OCI-LY3 (cell line): ENCODE measurements at regions not wholly inside any gene's neighbourhood (a gene's known extent, or its start where the extent isn't known, plus 50 kb on each side); places are given as distances from the start of the nearest gene placed in this dataset.

Experiments used
- H2AFZ ChIP-seq: fragments of 200-600, 300-600 bp; shearing (Covaris generic); 2 replicates; pipeline ENCODE4 v1.6.0; 2014; ENCODE audit warnings: antibody characterized with exemption, low read depth, low read length
- H3K27ac ChIP-seq: fragments of 200-600, 300-600 bp; sonication (generic); 2 replicates; pipeline ENCODE4 v1.5.1; 2014; ENCODE audit warnings: mild to moderate bottlenecking, low read length, moderate library complexity, mixed read lengths
- H3K27me3 ChIP-seq: fragments of 200-600, 300-600 bp; sonication (generic); 2 replicates; pipeline ENCODE4 v1.6.1; 2014; ENCODE audit warnings: low read depth, low read length, mixed read lengths
- H3K36me3 ChIP-seq: fragments of 200-600, 300-600 bp; sonication (generic); replicated peaks from 2 replicates; pipeline ENCODE3; 2014; ENCODE audit warnings: low read depth, low read length, mixed read lengths
- H3K4me1 ChIP-seq: fragments of 300-600, 200-600 bp; sonication (generic); 2 replicates; pipeline ENCODE4 v1.6.1; 2014; ENCODE audit warnings: low read length, mixed read lengths
- H3K4me2 ChIP-seq: fragments of 200-600, 300-600 bp; sonication (generic); 2 replicates; pipeline ENCODE4 v1.6.1; 2014; ENCODE audit warnings: low read length, mixed read lengths
- H3K4me3 ChIP-seq: fragments of 300-600, 200-600 bp; sonication (generic); 2 replicates; pipeline ENCODE4 v1.5.1; 2014; ENCODE audit warnings: antibody characterized with exemption, mild to moderate bottlenecking, low read length, moderate library complexity
- H3K79me2 ChIP-seq: fragments of 300-600, 200-600 bp; shearing (Covaris generic); 2 replicates; pipeline ENCODE4 v1.6.1; 2014; ENCODE audit warnings: mild to moderate bottlenecking, low read length, mixed read lengths
- H3K9ac ChIP-seq: fragments of 300-600, 200-600 bp; shearing (Covaris generic); 2 replicates; pipeline ENCODE4 v1.6.0; 2014; ENCODE audit warnings: mild to moderate bottlenecking, low read length, moderate library complexity
- H3K9me3 ChIP-seq: fragments of 200-600, 300-600 bp; shearing (Covaris generic); 2 replicates; pipeline ENCODE4 v1.6.1; 2014; ENCODE audit warnings: low read length, mixed read lengths; ENCODE audit not compliant: insufficient read depth
- H4K20me1 ChIP-seq: fragments of 200-600, 300-600 bp; sonication (generic); 2 replicates; pipeline ENCODE4 v1.6.1; 2016; ENCODE audit warnings: low read length, mixed read lengths; ENCODE audit not compliant: insufficient read depth
- CTCF ChIP-seq: fragments of 200-600, 300-600 bp; sonication (generic); IDR thresholded peaks from 2 replicates; pipeline ENCODE4 v1.5.1; 2014; ENCODE audit warnings: antibody characterized with exemption, low read length, low read depth
- EZH2phosphoT487 ChIP-seq: fragments of 200-600 bp; shearing (Covaris generic); IDR thresholded peaks from 2 replicates; pipeline ENCODE4 v1.6.1; 2018; ENCODE audit warnings: antibody characterized with exemption, mixed run types, low read depth

DNA sequence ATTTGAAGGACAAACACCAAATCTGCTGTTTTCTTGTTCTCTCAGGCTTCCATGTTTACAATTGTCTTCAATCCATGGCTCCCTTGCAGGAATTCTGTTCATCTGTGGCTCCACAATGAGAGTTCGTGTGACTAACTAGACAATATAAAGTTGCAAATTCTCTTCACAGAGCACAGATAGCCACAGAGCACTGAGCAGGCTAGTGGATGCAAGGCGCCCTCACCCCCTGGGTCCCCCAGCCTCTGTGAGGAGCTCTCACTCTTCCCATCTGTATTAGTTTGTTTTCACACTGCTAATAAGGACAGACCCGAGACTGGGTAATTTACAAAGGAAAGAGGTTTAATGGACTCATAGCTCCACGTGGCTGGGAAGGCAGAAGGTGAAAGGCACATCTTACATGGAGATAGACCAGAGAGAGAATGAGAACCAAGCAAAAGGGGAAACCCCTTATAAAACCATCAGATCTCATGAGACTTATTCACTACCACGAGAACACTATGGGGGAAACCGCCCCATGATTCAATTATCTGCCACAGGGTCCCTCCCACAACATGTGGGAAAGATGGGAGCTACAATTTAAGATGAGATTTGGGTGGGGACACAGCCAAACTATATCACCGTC is 82.5 kb upstream of the STX18 start:
- no peak overlapping the region for H2AFZ ChIP-seq
- peaks cover 18% of the 10 kb centered on the region for H3K36me3 ChIP-seq
- H3K27ac ChIP-seq, result no peak overlapping the region
- H3K79me2 ChIP-seq, result no peaks in the 10 kb centered on the region
- H3K4me2 ChIP-seq, result peak overlapping the region; percentile 16; the same call in 1 of the 2 replicates
- H3K9ac ChIP-seq, result no peak overlapping the region
- no peak for TF ChIP-seq CTCF
- TF ChIP-seq EZH2phosphoT487, result no peak
- no peak overlapping the region for H3K4me3 ChIP-seq
- peaks cover 23% of the 10 kb centered on the region for H3K4me1 ChIP-seq
- no peaks in the 10 kb centered on the region for H3K27me3 ChIP-seq
- H3K9me3 ChIP-seq, result 0 out of 2 replicates have a peak, but pooled peaks cover 3% of the 10 kb centered on the region
- H4K20me1 ChIP-seq, result no peaks in the 10 kb centered on the region

DNA sequence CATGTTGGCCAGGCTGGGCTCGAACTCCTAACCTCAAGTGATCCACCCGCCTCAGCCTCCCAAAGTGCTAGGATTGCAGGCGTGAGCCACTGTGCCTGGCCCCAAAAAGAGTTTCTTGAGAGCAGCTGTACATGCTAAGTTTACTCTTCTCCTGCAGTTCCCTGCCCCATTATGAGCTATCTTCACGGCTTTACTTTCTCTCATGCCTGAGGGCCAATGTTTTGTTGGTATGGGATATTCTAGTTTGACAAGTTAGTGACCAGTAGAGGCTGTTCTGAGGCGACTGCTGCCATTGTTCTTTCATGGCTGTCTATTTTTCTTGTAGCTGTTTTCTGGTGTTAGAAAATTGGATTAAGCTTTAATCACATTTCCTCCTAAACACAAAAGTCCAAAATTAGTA is 78.0 kb upstream of the STX18 start:
- no peak overlapping the region for H3K27ac ChIP-seq
- H3K36me3 ChIP-seq, result peaks cover 5% of the 10 kb centered on the region
- TF ChIP-seq CTCF (no peak), EZH2phosphoT487 (no peak)
- no peaks in the 10 kb centered on the region for H3K27me3 ChIP-seq
- H3K9me3 ChIP-seq, result no peaks in the 10 kb centered on the region
- H3K4me3 ChIP-seq, result no peak overlapping the region
- no peaks in the 10 kb centered on the region for H4K20me1 ChIP-seq
- H3K4me2 ChIP-seq, result no peak overlapping the region
- no peak overlapping the region for H3K9ac ChIP-seq
- H3K79me2 ChIP-seq, result no peaks in the 10 kb centered on the region
- H2AFZ ChIP-seq, result no peak overlapping the region
- peaks cover 9% of the 10 kb centered on the region for H3K4me1 ChIP-seq

DNA sequence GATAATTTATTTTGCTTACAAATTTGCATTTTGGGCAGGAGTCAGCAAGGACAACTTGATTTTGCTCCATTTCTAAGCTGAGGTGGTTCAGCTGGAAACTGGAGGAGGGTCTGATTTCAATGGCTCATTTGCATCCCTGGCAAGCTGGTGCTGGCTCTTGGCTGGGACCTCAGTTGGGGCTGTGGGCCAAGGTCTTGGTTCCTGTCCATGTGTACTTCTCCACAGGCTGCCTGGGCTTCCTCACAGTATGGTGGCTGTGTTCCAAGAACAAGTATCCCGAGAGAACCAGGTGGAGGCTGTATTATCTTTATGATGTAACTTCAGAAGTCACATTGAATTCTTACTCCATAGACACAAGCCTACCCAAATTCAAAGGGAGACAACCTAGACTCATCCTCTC is 77.0 kb upstream of the STX18 start:
- TF ChIP-seq EZH2phosphoT487 (no peak), CTCF (no peak)
- no peak overlapping the region for H3K9ac ChIP-seq
- no peak overlapping the region for H3K4me2 ChIP-seq
- no peaks in the 10 kb centered on the region for H4K20me1 ChIP-seq
- no peaks in the 10 kb centered on the region for H3K9me3 ChIP-seq
- no peak overlapping the region for H2AFZ ChIP-seq
- H3K79me2 ChIP-seq, result no peaks in the 10 kb centered on the region
- no peak overlapping the region for H3K27ac ChIP-seq
- no peaks in the 10 kb centered on the region for H3K36me3 ChIP-seq
- H3K4me3 ChIP-seq, result no peak overlapping the region
- H3K27me3 ChIP-seq, result no peaks in the 10 kb centered on the region
- no peaks in the 10 kb centered on the region for H3K4me1 ChIP-seq

DNA sequence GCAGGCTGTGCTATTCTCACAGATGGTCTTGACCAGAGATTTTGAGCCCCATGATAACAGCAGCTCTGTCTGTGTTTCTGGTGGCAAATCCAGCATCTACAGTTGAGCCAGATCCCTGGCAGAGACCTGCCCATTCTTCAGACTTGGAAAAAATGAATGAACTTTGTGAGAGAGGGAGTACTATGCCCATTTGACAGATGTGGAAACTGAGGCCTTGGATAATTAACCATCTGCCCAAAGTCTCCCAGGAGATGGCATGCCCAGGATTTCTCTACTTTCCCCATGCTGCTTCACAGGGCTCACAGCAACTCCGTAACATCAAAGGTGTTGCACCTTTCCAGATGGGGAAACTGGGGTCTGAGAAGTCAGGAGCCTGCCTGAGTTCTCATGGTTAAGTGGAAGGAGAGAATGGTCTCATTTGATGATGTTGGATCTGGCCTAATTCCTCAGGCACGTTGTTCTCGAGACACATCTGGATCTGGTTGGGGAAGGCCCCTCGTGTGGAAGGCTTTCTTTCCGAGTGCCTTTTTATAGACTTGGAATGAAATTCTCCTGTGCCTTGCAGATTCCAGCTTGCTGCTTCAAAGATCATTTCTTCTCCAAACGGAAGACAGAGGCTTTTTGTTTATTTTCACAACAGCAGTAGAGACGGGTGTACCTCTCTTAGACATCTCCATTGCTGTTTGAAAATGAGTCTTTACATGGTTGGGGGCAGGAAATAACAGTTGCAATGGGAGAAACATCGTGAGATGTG is 73.3 kb upstream of the STX18 start:
- H3K9me3 ChIP-seq, result no peaks in the 10 kb centered on the region
- H4K20me1 ChIP-seq, result no peaks in the 10 kb centered on the region
- H3K36me3 ChIP-seq, result no peaks in the 10 kb centered on the region
- H3K9ac ChIP-seq, result no peak overlapping the region
- H3K4me1 ChIP-seq, result no peaks in the 10 kb centered on the region
- no peak overlapping the region for H3K4me3 ChIP-seq
- H3K27ac ChIP-seq, result no peak overlapping the region
- no peaks in the 10 kb centered on the region for H3K27me3 ChIP-seq
- no peak overlapping the region for H2AFZ ChIP-seq
- no peak overlapping the region for H3K4me2 ChIP-seq
- no peak for TF ChIP-seq CTCF
- no peaks in the 10 kb centered on the region for H3K79me2 ChIP-seq
